Loucy (cell line): ENCODE measurements at regions not wholly inside any gene's neighbourhood (a gene's known extent, or its start where the extent isn't known, plus 50 kb on each side); places are given as distances from the start of the nearest gene placed in this dataset.

Source experiments
- EZH2phosphoT487 ChIP-seq: fragments of 200-600 bp; IDR thresholded peaks from 2 replicates; pipeline ENCODE4 v1.6.1; 2018; ENCODE audit warnings: antibody characterized with exemption, mild to moderate bottlenecking, moderate library complexity, borderline replicate concordance
- TF ChIP-seq, protein P1 (sequence below): fragments of 200-600 bp; sonication (generic); conservative IDR thresholded peaks from 2 replicates; pipeline ENCODE4 v1.5.1; 2014; ENCODE audit warnings: mild to moderate bottlenecking, antibody characterized with exemption, low read length

DNA sequence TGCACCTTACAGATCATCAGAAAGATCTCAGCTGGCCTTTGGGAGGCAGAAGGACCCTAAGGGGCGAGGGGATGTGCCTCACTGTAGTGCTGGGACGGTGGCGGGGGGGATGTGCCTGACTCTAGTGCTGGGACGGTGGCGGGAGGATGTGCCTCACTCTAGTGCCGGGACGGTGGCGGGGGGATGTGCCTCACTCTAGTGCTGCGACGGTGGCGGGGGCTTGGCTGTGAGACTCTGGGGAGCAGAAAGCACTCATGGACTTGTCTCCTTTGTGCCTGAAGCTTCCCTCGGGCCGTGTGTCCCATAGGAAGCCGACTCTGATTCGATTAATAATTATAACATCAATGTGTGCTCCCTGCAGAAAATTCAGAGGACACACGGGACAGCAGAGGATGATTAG, 126.6 kb downstream of the ZNF664 start:
- TF ChIP-seq, protein P1, sequence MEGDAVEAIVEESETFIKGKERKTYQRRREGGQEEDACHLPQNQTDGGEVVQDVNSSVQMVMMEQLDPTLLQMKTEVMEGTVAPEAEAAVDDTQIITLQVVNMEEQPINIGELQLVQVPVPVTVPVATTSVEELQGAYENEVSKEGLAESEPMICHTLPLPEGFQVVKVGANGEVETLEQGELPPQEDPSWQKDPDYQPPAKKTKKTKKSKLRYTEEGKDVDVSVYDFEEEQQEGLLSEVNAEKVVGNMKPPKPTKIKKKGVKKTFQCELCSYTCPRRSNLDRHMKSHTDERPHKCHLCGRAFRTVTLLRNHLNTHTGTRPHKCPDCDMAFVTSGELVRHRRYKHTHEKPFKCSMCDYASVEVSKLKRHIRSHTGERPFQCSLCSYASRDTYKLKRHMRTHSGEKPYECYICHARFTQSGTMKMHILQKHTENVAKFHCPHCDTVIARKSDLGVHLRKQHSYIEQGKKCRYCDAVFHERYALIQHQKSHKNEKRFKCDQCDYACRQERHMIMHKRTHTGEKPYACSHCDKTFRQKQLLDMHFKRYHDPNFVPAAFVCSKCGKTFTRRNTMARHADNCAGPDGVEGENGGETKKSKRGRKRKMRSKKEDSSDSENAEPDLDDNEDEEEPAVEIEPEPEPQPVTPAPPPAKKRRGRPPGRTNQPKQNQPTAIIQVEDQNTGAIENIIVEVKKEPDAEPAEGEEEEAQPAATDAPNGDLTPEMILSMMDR: no peak
- TF ChIP-seq EZH2phosphoT487: no peak
